Pulmonary artery endothelial cell (primary cell): ENCODE measurements at regions not wholly inside any gene's neighbourhood (a gene's known extent, or its start where the extent isn't known, plus 50 kb on each side); places are given as distances from the start of the nearest gene placed in this dataset.

Source experiments
- DNase-seq: peaks from one replicate; pipeline ENCODE4 v3.0.0-alpha.2; 2011; ENCODE audit warnings: low read depth, low spot score

GRCh38 chr14:27078191-27078590 lies 480.4 kb upstream of the NOVA1 start:
- no peak for DNase-seq

GRCh38 chr14:27079716-27080115 lies 481.9 kb upstream of the NOVA1 start:
- no peak for DNase-seq

GRCh38 chr14:27085500-27085899 lies 487.7 kb upstream of the NOVA1 start:
- DNase-seq, result no peak

GRCh38 chr14:27090716-27091115 lies 492.9 kb upstream of the NOVA1 start:
- no peak for DNase-seq

GRCh38 chr14:27091973-27092372 lies 494.1 kb upstream of the NOVA1 start:
- DNase-seq, result no peak

- no peak for DNase-seq
These were observed 498.3 kb upstream of the NOVA1 start for GRCh38 chr14:27096091-27096490.

- DNase-seq, result no peak
These were observed 500.6 kb upstream of the NOVA1 start for GRCh38 chr14:27098451-27098850.

- DNase-seq, result no peak
These were observed 516.3 kb upstream of the NOVA1 start for GRCh38 chr14:27114180-27114579.

- DNase-seq, result no peak
These were observed 525.3 kb upstream of the NOVA1 start for GRCh38 chr14:27123162-27123561.

GRCh38 chr14:27127838-27128237 lies 530.0 kb upstream of the NOVA1 start:
- DNase-seq, result no peak

GRCh38 chr14:27134200-27134599 lies 536.4 kb upstream of the NOVA1 start:
- no peak for DNase-seq

GRCh38 chr14:27145170-27145569 lies 547.3 kb upstream of the NOVA1 start:
- DNase-seq, result no peak

- no peak for DNase-seq
These were observed 550.3 kb upstream of the NOVA1 start for GRCh38 chr14:27148143-27148542.

- DNase-seq, result no peak
These were observed 566.3 kb upstream of the NOVA1 start for GRCh38 chr14:27164139-27164538.

GRCh38 chr14:27175489-27175888 lies 577.7 kb upstream of the NOVA1 start:
- no peak for DNase-seq

- DNase-seq, result no peak
These were observed 583.5 kb upstream of the NOVA1 start for GRCh38 chr14:27181333-27181732.

GRCh38 chr14:27184427-27184826 lies 586.6 kb upstream of the NOVA1 start:
- no peak for DNase-seq

- no peak for DNase-seq
These were observed 588.2 kb upstream of the NOVA1 start for GRCh38 chr14:27186048-27186447.

- DNase-seq, result no peak
These were observed 589.3 kb upstream of the NOVA1 start for GRCh38 chr14:27187136-27187535.

GRCh38 chr14:27190296-27190695 lies 592.5 kb upstream of the NOVA1 start:
- no peak for DNase-seq

GRCh38 chr14:27199272-27199671 lies 601.4 kb upstream of the NOVA1 start:
- no peak for DNase-seq

GRCh38 chr14:27205036-27205435 lies 607.2 kb upstream of the NOVA1 start:
- DNase-seq, result no peak

- no peak for DNase-seq
These were observed 613.9 kb upstream of the NOVA1 start for GRCh38 chr14:27211741-27212140.

GRCh38 chr14:27222671-27223070 lies 624.8 kb upstream of the NOVA1 start:
- DNase-seq, result no peak
